Astrocyte (in vitro differentiated cells and primary cell): ENCODE measurements at regions not wholly inside any gene's neighbourhood (a gene's known extent, or its start where the extent isn't known, plus 50 kb on each side); places are given as distances from the start of the nearest gene placed in this dataset.

ENCODE experiments used
- CTCF ChIP-seq: IDR thresholded peaks from 2 replicates; pipeline ENCODE4 v1.5.1; 2011; ENCODE audit warnings: low read depth, mild to moderate bottlenecking, inconsistent platforms, low read length, moderate library complexity; ENCODE audit not compliant: insufficient read depth
- EZH2 ChIP-seq: IDR thresholded peaks from 2 replicates; pipeline ENCODE4 v1.6.1; 2012; ENCODE audit warnings: mild to moderate bottlenecking, low read length, inconsistent platforms; ENCODE audit not compliant: insufficient read depth

- no peak for TF ChIP-seq CTCF
- TF ChIP-seq EZH2 = no peak
Observed at GRCh38 chr2:128817813-128818212, 499.1 kb upstream of the HS6ST1 start.
